ENCODE measurements at regions not wholly inside any gene's neighbourhood (a gene's known extent, or its start where the extent isn't known, plus 50 kb on each side); places are given as distances from the start of the nearest gene placed in this dataset.

GRCh38 chr4:169338241-169338640 lies 67.5 kb upstream of the SH3RF1 start:
- intact Hi-C loops (cut with micrococcal nuclease; ENCODE audit: unreplicated experiment), result no loop called here
- Mint-ChIP-seq H3K36me3 (ENCODE audit: insufficient read depth, unreplicated experiment) (no peaks in the 10 kb centered on the region), H3K4me1 (ENCODE audit: low read depth, unreplicated experiment) (no peaks in the 10 kb centered on the region), H3K4me3 (ENCODE audit: low read depth, unreplicated experiment) (no peak overlapping the region), H3K27ac (ENCODE audit: unreplicated experiment) (no peak overlapping the region), H3K27me3 (ENCODE audit: unreplicated experiment) (no peaks in the 10 kb centered on the region), H3K9me3 (ENCODE audit: low read depth, unreplicated experiment) (no peaks in the 10 kb centered on the region)
- CTCF ChIA-PET, result no interaction called here
- no peak for DNase-seq
- TF ChIP-seq CTCF (IDR thresholded peaks at IDR 0.05; ENCODE audit: unreplicated experiment), result no peak
- BruUV-seq (replicated peaks), result no TSS peak

- H3K27me3 Mint-ChIP-seq (ENCODE audit: unreplicated experiment), result no peaks in the 10 kb centered on the region
- H3K4me1 Mint-ChIP-seq (ENCODE audit: low read depth, unreplicated experiment), result no peaks in the 10 kb centered on the region
- intact Hi-C loops (cut with micrococcal nuclease; ENCODE audit: unreplicated experiment), result no loop called here
- CTCF ChIA-PET, result no interaction called here
- BruUV-seq (replicated peaks), result no TSS peak
- no peak for TF ChIP-seq CTCF (IDR thresholded peaks at IDR 0.05; ENCODE audit: unreplicated experiment)
- H3K4me3 Mint-ChIP-seq (ENCODE audit: low read depth, unreplicated experiment), result no peak overlapping the region
- DNase-seq, result no peak
- no peaks in the 10 kb centered on the region for H3K9me3 Mint-ChIP-seq (ENCODE audit: low read depth, unreplicated experiment)
- no peaks in the 10 kb centered on the region for H3K36me3 Mint-ChIP-seq (ENCODE audit: insufficient read depth, unreplicated experiment)
- no peak overlapping the region for H3K27ac Mint-ChIP-seq (ENCODE audit: unreplicated experiment)
Observed at GRCh38 chr4:169337510-169337909, 66.8 kb upstream of the SH3RF1 start.

- CTCF ChIA-PET, result no interaction called here
- H3K27ac Mint-ChIP-seq (ENCODE audit: unreplicated experiment), result no peak overlapping the region
- no peaks in the 10 kb centered on the region for H3K36me3 Mint-ChIP-seq (ENCODE audit: insufficient read depth, unreplicated experiment)
- no peaks in the 10 kb centered on the region for H3K27me3 Mint-ChIP-seq (ENCODE audit: unreplicated experiment)
- H3K4me3 Mint-ChIP-seq (ENCODE audit: low read depth, unreplicated experiment), result no peak overlapping the region
- intact Hi-C loops (cut with micrococcal nuclease; ENCODE audit: unreplicated experiment), result no loop called here
- no peak for DNase-seq
- H3K9me3 Mint-ChIP-seq (ENCODE audit: low read depth, unreplicated experiment), result no peaks in the 10 kb centered on the region
- no TSS peak for BruUV-seq (replicated peaks)
- no peak for TF ChIP-seq CTCF (IDR thresholded peaks at IDR 0.05; ENCODE audit: unreplicated experiment)
- H3K4me1 Mint-ChIP-seq (ENCODE audit: low read depth, unreplicated experiment), result no peaks in the 10 kb centered on the region
Observed at GRCh38 chr4:169335331-169335730, 64.6 kb upstream of the SH3RF1 start.

GRCh38 chr4:169334335-169334734 lies 63.6 kb upstream of the SH3RF1 start:
- Mint-ChIP-seq H3K4me3 (ENCODE audit: low read depth, unreplicated experiment) (no peak overlapping the region), H3K9me3 (ENCODE audit: low read depth, unreplicated experiment) (no peaks in the 10 kb centered on the region), H3K27me3 (ENCODE audit: unreplicated experiment) (no peaks in the 10 kb centered on the region), H3K36me3 (ENCODE audit: insufficient read depth, unreplicated experiment) (no peaks in the 10 kb centered on the region), H3K27ac (ENCODE audit: unreplicated experiment) (no peak overlapping the region), H3K4me1 (ENCODE audit: low read depth, unreplicated experiment) (no peaks in the 10 kb centered on the region)
- no peak for TF ChIP-seq CTCF (IDR thresholded peaks at IDR 0.05; ENCODE audit: unreplicated experiment)
- DNase-seq, result no peak
- intact Hi-C loops (cut with micrococcal nuclease; ENCODE audit: unreplicated experiment), result no loop called here
- CTCF ChIA-PET, result no interaction called here
- BruUV-seq (replicated peaks), result no TSS peak

GRCh38 chr4:169333265-169333664 lies 62.5 kb upstream of the SH3RF1 start:
- BruUV-seq (replicated peaks), result no TSS peak
- CTCF ChIA-PET, result no interaction called here
- no peak for TF ChIP-seq CTCF (IDR thresholded peaks at IDR 0.05; ENCODE audit: unreplicated experiment)
- Mint-ChIP-seq H3K27ac (ENCODE audit: unreplicated experiment) (no peak overlapping the region), H3K27me3 (ENCODE audit: unreplicated experiment) (no peaks in the 10 kb centered on the region), H3K9me3 (ENCODE audit: low read depth, unreplicated experiment) (no peaks in the 10 kb centered on the region), H3K4me1 (ENCODE audit: low read depth, unreplicated experiment) (no peaks in the 10 kb centered on the region), H3K36me3 (ENCODE audit: insufficient read depth, unreplicated experiment) (no peaks in the 10 kb centered on the region), H3K4me3 (ENCODE audit: low read depth, unreplicated experiment) (no peak overlapping the region)
- intact Hi-C loops (cut with micrococcal nuclease; ENCODE audit: unreplicated experiment), result no loop called here
- DNase-seq, result no peak
